Stimulated activated memory B cell treated with anti-CD40 and anti-IgM and Interleukin-4, amounts not matched to agents 10 μg/mL and 1 μg/mL and 100 μg/mL, for 72 hours (primary cell): ENCODE measurements at regions not wholly inside any gene's neighbourhood (a gene's known extent, or its start where the extent isn't known, plus 50 kb on each side); places are given as distances from the start of the nearest gene placed in this dataset.

Experiments used
- ATAC-seq: fragments of 150-1000 bp; cut with Tn5 transposase; 2 replicates; pipeline ENCODE4 v1.10.0; 2021
- H3K27ac Mint-ChIP-seq: one replicate; pipeline ENCODE4 v1.8.0; 2022; ENCODE audit warnings: mild to moderate bottlenecking, mixed read lengths
- H3K27me3 Mint-ChIP-seq: one replicate; pipeline ENCODE4 v1.8.0; 2022; ENCODE audit warnings: mixed read lengths
- H3K36me3 Mint-ChIP-seq: one replicate; pipeline ENCODE4 v1.8.0; 2022; ENCODE audit warnings: mixed read lengths
- H3K4me1 Mint-ChIP-seq: one replicate; pipeline ENCODE4 v1.8.0; 2022; ENCODE audit warnings: mixed read lengths
- H3K4me3 Mint-ChIP-seq: one replicate; pipeline ENCODE4 v1.8.0; 2022; ENCODE audit warnings: mild to moderate bottlenecking, moderate library complexity, mixed read lengths
- H3K9me3 Mint-ChIP-seq: one replicate; pipeline ENCODE4 v1.8.0; 2022; ENCODE audit warnings: mixed read lengths

DNA sequence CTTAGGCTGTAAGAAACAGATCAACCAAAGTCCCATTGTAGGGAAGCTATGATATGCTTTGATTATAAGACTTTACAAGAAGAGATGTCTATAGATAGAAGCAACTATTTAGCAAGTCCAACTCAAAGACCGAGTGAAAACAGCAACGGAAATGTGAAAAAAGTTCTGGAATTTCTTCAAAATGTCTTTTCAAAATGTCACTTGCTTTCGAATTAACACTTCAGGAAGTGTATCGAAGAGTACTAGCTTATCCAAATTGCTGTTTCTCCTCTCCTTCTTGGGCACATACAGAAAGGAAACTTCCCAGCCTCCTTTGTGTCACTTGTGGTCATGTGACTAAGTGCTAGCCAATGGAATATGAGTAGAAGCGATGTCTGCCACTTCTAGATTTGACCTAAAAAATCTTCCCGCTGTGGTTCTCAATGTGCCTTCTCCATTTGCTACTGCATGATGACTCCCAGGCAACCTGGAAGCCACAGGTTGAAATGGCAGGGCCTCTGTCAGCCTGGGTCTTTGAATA, 89.9 kb downstream of the TSEN15 start:
- Mint-ChIP-seq H3K9me3 (peaks cover 4% of the 10 kb centered on the region), H3K27ac (no peak overlapping the region), H3K4me1 (no peaks in the 10 kb centered on the region), H3K36me3 (peaks cover 6% of the 10 kb centered on the region), H3K4me3 (no peak overlapping the region), H3K27me3 (peaks cover 46% of the 10 kb centered on the region)
- no peak for ATAC-seq

DNA sequence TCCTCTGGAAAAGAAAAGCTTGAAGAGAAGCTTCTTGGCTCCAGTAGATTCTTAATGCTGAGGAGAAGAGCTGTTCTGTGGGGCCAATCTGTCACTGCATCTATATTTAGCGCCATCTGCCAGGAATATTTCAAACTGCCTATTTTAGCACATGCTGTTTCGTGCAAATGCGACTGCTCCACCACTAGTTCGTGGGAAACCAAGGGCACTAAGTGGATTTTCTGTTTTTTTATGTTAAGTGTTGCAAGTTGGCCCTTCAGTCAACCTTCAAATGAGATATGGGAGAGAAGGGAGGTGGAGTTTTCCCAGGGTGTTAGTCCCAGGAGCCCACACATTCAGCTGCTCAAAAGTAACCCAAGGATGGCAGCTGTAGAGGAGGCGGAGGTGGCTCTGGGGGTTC, 91.9 kb downstream of the TSEN15 start:
- H3K27me3 Mint-ChIP-seq: peaks cover 56% of the 10 kb centered on the region
- no peak for ATAC-seq
- H3K4me1 Mint-ChIP-seq: no peaks in the 10 kb centered on the region

DNA sequence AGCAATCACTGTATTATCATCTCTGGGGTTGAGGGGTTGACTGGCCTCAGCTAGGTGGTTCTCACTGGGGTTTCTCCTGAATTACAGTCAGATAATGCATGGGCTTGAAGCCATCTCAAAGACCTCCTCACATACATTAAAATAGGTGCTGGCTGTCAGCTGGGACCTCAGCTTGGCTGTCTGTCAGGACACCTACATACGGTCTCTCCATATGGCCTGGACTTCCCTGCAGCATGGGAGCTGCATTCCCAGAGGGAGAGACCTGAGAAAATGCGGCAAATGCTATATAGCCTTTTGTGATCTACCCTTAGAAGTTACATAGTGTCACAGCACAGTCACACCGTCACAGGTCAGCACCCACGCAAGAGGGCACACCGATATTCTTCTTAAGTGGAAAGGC, 93.6 kb downstream of the TSEN15 start:
- Mint-ChIP-seq H3K36me3 (no peaks in the 10 kb centered on the region), H3K4me3 (no peak overlapping the region), H3K4me1 (no peaks in the 10 kb centered on the region), H3K27ac (no peak overlapping the region), H3K9me3 (no peaks in the 10 kb centered on the region), H3K27me3 (peaks cover 47% of the 10 kb centered on the region)
- ATAC-seq: no peak

More for the DNA sequence above, 91.9 kb downstream of the TSEN15 start:
- Mint-ChIP-seq H3K9me3 (no peaks in the 10 kb centered on the region), H3K36me3 (no peaks in the 10 kb centered on the region), H3K27ac (no peak overlapping the region), H3K4me3 (no peak overlapping the region)

DNA sequence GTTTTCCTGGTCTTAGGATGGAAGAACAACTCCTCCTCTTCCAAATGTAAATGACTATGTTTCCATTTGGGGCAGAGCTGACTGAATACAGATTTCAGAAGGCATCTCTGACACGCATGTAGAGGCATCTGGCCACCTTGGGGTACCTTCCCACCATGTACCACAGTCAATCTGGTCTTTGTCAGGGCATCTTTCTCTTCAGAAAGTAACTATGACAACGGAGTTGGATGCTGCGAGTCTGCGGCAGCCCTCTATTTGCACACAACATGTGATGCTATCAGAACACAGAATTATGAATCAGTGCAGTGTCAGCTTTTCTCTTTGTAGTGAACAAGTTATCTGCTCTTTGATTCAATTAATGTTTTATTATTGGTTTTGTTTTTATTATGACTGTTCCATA, 94.7 kb downstream of the TSEN15 start:
- H3K4me1 Mint-ChIP-seq: no peaks in the 10 kb centered on the region
- peaks cover 47% of the 10 kb centered on the region for H3K27me3 Mint-ChIP-seq
- no peak for ATAC-seq
- no peak overlapping the region for H3K4me3 Mint-ChIP-seq
- no peaks in the 10 kb centered on the region for H3K36me3 Mint-ChIP-seq
- H3K9me3 Mint-ChIP-seq: no peaks in the 10 kb centered on the region
- no peak overlapping the region for H3K27ac Mint-ChIP-seq

DNA sequence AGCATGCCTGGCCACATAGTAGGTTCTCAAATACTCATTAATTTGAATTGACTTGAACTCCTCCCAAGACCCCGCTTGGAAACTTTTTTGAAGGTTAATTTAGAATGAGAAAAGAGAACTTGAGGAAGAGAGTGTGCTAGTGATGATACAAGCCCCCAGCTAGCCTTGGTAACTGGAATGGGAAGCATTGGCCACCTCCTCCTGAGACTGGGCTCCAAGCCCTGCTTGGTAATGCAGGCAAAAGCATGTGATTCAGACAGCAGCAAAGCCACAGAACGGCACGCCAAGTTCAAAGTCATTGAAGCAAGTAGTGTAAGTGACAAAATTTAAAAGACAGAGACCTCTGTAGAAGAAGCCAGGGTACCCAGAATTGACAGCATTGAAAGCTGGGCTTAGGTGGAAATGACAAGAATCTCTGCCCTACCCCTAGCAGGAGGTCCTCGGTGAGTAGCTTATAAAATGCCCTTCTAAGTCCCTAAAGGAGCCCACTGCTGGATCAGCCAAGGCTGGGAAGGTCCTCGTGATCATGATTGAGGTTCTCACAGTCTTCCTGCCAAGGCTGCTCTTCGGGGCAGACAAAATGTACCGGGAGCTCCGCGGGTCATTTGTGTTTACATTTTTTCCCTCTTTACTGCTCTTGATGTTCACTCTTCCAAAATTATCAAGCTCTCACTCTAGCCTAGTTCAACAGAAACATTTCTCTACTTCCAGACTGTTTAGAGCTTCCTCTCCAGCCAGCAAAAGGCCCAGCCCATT, 99.4 kb downstream of the TSEN15 start:
- H3K9me3 Mint-ChIP-seq: no peaks in the 10 kb centered on the region
- H3K36me3 Mint-ChIP-seq: no peaks in the 10 kb centered on the region
- H3K27ac Mint-ChIP-seq: no peak overlapping the region
- H3K27me3 Mint-ChIP-seq: peaks cover 52% of the 10 kb centered on the region
- H3K4me1 Mint-ChIP-seq: peaks cover 11% of the 10 kb centered on the region
- ATAC-seq: no peak
- no peak overlapping the region for H3K4me3 Mint-ChIP-seq

DNA sequence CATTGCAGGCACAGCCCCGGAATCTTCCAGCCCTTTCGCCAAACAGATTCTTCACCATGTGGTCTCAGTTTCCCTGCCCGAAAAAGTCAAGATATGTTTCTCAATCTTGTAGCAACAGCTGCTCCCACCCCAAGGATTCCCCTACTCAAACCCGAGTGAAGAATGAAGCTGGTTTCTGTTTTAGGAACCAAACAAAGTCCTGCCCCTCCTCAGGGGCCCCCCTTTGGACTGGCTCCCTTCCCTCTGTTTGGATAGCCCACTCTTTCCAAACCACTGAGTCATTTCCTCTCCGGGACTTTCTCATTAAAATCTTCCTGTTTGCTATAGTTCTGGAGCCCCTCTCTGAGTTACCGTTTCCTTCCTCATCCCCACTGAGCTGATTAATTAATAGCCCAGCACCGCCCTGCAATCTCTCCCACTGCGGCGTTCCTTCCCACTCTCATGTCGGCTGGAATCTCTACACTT, 100.9 kb downstream of the TSEN15 start:
- Mint-ChIP-seq H3K4me3 (peak overlapping the region; percentile 0), H3K27ac (no peak overlapping the region), H3K9me3 (no peaks in the 10 kb centered on the region), H3K36me3 (no peaks in the 10 kb centered on the region), H3K4me1 (peaks cover 11% of the 10 kb centered on the region), H3K27me3 (peaks cover 44% of the 10 kb centered on the region)
- ATAC-seq: no peak

DNA sequence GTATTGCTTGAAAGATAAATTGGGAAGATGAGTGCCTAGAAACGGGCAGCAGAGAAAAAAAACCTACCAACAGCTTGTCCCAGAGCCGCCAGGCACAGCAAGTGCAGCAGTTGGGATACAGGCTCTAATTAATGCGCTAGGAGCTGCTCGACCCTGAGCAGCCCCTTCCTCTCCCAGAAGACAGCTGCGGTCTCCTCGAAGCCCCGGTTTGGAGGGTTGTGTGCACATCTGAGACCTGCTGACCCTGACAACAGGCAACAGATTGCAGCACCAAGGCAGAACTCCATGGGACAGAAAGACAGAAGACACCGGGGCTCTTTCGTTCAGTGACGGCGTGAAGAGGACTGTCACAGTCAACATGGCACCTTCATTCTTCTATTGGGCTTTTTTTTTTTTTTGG, 101.4 kb downstream of the TSEN15 start:
- no peaks in the 10 kb centered on the region for H3K9me3 Mint-ChIP-seq
- H3K36me3 Mint-ChIP-seq: no peaks in the 10 kb centered on the region
- no peak for ATAC-seq
- no peak overlapping the region for H3K4me3 Mint-ChIP-seq
- H3K27me3 Mint-ChIP-seq: peaks cover 38% of the 10 kb centered on the region
- H3K4me1 Mint-ChIP-seq: peaks cover 11% of the 10 kb centered on the region
- H3K27ac Mint-ChIP-seq: no peak overlapping the region

DNA sequence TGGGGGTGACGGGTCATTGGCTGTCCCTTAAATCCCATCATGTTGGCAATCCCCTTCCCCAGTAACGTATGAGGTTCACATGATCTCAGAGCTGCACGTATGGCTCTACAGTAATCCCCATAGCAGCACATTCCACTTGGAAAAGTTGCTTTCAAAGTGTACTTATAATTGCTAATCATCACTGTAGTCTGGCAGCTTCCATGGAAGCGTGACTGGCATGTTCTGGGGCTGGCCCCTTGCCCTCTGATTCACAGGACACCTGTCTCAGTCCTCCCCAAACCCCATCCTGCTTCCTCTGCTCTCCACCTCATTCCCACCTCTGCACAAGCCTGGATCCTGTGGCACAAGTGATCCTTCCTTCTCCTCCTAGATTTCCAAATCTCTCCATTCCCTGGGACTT, 102.2 kb downstream of the TSEN15 start:
- no peak overlapping the region for H3K27ac Mint-ChIP-seq
- peaks cover 36% of the 10 kb centered on the region for H3K27me3 Mint-ChIP-seq
- H3K36me3 Mint-ChIP-seq: no peaks in the 10 kb centered on the region
- no peak overlapping the region for H3K4me3 Mint-ChIP-seq
- no peaks in the 10 kb centered on the region for H3K9me3 Mint-ChIP-seq
- no peak for ATAC-seq
- peaks cover 11% of the 10 kb centered on the region for H3K4me1 Mint-ChIP-seq

DNA sequence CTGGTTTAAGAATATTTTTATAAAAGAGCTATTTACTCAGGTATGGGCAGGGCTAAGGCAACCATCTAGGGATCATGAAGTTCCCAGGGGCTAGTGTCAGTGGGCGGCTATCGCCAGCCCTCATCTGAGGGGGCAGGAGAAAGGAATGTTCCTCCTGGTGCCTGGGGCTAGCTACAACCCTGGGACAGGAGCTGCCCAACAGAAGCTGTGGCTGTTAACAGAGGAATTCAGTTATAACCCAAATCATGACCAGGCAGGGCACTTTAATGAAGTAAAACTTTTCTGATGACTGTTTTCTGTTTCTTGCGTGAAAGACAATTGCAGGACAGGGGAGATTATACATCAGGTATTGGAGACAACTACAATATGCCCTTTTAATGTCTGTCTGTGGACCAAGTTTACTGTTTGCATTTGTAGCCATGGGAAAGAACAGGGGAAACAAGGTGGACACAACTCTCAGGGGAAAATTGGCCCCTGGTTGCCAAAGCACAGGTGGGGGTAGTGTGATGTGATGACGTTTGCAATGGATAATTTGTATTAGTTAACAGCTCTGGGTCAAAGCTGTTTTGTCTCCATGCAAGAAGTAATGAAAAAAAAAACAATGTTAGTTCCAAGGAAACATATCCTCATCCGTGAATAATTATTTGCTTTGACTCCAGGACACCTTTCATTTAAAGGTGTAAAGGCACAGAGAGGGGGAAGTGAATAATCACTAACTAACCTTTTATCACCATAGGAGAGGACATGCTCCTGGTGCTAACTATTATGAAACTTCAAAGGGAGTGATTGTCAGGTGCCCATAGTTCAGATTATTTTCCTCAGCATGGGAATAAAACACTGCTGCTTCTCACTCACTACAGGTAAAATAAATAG, 105.2 kb downstream of the TSEN15 start:
- Mint-ChIP-seq H3K4me3 (no peak overlapping the region), H3K27me3 (peaks cover 31% of the 10 kb centered on the region), H3K9me3 (no peaks in the 10 kb centered on the region), H3K27ac (no peak overlapping the region), H3K36me3 (no peaks in the 10 kb centered on the region), H3K4me1 (peaks cover 11% of the 10 kb centered on the region)
- ATAC-seq: no peak

DNA sequence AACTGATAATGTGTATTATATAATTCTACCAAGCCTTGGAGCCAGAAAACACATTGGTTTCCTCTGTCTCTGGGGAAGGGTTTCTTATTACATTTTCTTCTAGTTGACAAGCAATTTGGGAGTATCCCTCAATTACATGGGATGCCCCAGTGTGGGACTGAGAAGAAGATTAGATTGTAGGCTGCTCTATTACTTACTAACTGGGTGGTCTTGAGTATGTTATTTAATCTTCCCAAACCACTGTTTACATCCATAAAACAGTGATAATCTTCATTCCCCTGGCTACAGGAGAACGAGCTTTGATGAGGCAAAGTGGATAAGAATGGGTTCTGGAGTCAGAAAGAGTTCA, 105.8 kb downstream of the TSEN15 start:
- Mint-ChIP-seq H3K27ac (no peak overlapping the region), H3K9me3 (no peaks in the 10 kb centered on the region), H3K4me3 (no peak overlapping the region), H3K27me3 (peaks cover 25% of the 10 kb centered on the region), H3K4me1 (peaks cover 10% of the 10 kb centered on the region), H3K36me3 (no peaks in the 10 kb centered on the region)
- ATAC-seq: no peak

DNA sequence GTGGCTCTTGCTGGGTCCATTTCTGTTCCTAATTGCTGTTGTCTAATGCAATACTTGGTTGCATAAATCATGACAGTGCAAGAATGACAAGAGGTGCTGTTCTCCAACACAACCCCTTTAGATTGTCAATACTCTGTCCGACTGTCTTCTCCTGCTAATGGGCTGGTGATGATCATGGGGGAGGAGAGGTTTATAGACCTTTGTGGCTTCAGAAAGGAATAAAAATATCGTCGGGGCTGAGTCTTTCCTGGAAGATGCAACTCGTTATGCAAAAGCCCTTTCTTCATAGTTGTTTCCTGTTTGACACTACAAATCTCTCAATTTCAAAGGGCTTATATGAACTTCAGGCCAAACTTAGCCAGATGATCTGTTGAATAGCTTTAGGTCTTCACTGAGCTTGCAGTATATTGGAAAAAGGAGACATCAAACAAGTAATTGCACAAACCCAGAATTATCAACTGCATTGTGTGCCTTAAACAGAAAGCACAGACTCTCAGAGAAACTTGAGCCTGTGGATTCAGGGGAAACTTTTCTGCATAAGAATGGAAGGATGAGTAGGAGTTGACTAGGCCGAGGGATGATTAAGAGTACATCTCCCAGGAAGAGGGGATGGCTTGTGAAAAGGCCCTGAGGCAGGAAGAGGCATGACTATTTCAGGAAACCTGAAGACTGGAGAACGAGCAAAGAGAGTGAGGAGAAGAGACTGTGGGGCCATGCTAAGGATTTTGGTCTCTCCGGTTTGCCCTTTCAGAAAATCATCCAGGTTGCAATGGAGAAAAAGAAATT, 107.6 kb downstream of the TSEN15 start:
- Mint-ChIP-seq H3K4me1 (no peaks in the 10 kb centered on the region), H3K9me3 (no peaks in the 10 kb centered on the region), H3K27me3 (peaks cover 8% of the 10 kb centered on the region), H3K4me3 (no peak overlapping the region), H3K36me3 (no peaks in the 10 kb centered on the region), H3K27ac (no peak overlapping the region)
- ATAC-seq: no peak

DNA sequence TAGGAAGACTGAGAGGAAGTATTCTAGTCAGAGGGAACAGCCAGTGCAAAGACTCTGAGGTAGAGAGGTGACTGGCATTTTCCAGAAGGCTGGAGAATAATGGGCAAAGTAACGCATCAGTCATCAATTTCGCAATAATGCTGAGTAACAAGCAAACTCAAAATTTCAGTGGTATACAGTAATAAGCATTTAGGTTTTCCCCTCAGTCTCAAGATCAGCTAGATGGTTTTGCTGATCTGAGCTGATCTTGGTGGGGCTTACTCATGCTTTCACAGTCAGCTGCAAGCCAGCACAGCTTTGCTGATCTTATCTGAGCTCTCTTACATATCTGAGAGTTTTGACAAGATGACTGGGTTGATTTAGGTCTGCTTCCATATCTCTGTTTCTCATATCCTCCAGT, 108.7 kb downstream of the TSEN15 start:
- H3K4me1 Mint-ChIP-seq: peaks cover 4% of the 10 kb centered on the region
- no peaks in the 10 kb centered on the region for H3K36me3 Mint-ChIP-seq
- no peaks in the 10 kb centered on the region for H3K27me3 Mint-ChIP-seq
- H3K4me3 Mint-ChIP-seq: no peak overlapping the region
- H3K9me3 Mint-ChIP-seq: no peaks in the 10 kb centered on the region
- ATAC-seq: no peak
- no peak overlapping the region for H3K27ac Mint-ChIP-seq

DNA sequence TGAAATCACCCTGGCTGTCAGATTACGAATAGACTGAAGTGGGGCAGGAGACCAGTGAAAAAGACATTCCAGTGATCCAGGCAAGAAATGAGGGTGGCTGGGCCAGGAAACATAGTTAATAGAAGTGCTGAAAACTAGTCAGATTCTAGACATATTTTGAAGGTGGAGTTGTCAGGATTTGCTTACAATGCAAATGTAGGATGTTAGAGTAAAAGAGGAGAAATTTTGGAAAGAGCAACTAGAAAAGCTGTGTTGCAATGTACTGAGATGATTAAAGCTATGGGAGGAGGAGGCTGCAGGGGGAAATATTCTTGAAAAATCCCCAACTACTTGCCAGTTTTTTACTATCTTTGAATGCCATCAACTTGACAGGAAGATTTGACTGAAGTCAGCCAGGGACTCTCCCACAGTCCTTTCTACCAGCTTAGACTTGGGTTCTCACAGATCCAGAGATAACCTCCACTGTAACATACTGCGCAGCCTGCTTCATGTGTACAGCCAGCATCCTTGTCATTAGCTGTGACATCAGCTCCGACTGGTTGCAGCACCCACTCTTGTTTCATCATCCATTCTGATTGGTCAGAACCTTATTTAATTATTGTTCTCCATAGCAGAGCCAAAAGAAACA, 109.7 kb downstream of the TSEN15 start:
- no peak overlapping the region for H3K4me3 Mint-ChIP-seq
- peaks cover 12% of the 10 kb centered on the region for H3K4me1 Mint-ChIP-seq
- no peak for ATAC-seq
- no peaks in the 10 kb centered on the region for H3K27me3 Mint-ChIP-seq
- H3K27ac Mint-ChIP-seq: no peak overlapping the region
- no peaks in the 10 kb centered on the region for H3K36me3 Mint-ChIP-seq
- no peaks in the 10 kb centered on the region for H3K9me3 Mint-ChIP-seq

DNA sequence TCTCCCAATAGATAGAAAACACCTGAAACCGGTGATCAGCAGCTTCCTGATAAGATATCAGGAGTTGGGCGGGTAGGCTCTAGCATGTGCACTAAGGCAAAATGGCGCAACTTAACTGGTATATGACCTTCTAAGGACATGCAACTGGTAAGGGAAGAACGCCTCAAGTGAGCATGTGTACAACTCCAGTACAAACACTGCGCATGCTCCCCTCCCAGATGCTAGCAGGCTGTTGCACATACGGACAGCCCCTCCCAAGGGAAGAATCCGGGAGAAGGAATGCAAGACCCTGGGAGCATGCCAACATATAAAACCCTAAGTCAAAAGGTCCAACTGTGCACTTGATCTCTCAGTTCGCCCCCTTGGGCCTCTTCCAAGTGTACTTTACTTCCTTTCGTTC, 110.8 kb downstream of the TSEN15 start:
- Mint-ChIP-seq H3K9me3 (no peaks in the 10 kb centered on the region), H3K4me3 (no peak overlapping the region), H3K4me1 (peaks cover 12% of the 10 kb centered on the region), H3K27me3 (no peaks in the 10 kb centered on the region), H3K27ac (no peak overlapping the region), H3K36me3 (no peaks in the 10 kb centered on the region)
- ATAC-seq: no peak
